ENCODE measurements at regions not wholly inside any gene's neighbourhood (a gene's known extent, or its start where the extent isn't known, plus 50 kb on each side); places are given as distances from the start of the nearest gene placed in this dataset.

DNA sequence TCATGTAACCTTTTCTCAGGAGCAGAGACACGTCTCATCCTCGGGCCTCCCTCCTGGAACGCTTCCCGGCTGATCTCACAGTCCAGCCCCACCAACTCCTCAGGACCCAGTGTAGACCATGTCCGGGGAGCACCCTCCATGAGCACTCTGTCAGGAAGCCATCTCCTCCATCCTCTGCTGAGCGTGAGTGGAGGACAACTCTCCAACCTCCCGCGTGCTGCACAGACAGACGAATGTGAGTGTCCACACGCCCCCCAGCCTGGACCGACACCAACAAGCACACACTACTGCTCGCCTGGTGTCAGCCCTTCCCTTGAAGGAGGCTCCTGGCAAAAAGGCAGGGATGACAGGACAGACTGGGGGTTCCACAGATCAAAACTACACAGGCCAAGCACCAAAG, 86.6 kb downstream of the SHANK2 start:
- no TSS peak for BruUV-seq (replicated peaks)
- H3K9ac ChIP-seq (ENCODE audit: insufficient read depth in 1 of 2, low read depth in 2 of 2, low read length in 2 of 2): no peak overlapping the region
- no peaks in the 10 kb centered on the region for H4K20me1 ChIP-seq (replicated peaks; ENCODE audit: control insufficient read depth, insufficient read depth, low read length)
- H3K4me1 ChIP-seq (replicated peaks in 1 of 2; ENCODE audit: control insufficient read depth in 2 of 2, insufficient read depth in 2 of 2, low read length in 2 of 2): no peaks in the 10 kb centered on the region; a peak in 1 of 5 replicates
- no peaks in the 10 kb centered on the region for H3K36me3 ChIP-seq (ENCODE audit: control insufficient read depth, insufficient read depth, low read length)
- no peaks in the 10 kb centered on the region for H3K9me1 ChIP-seq (ENCODE audit: control insufficient read depth, insufficient read depth, low read length)
- H3K27ac ChIP-seq (ENCODE audit: extremely low read depth, low read depth, low read length): no peak overlapping the region
- H3K9me3 ChIP-seq (replicated peaks; ENCODE audit: control insufficient read depth, insufficient read depth, low read depth, low read length): no peaks in the 10 kb centered on the region; the same call in 1 of the 2 replicates
- TF ChIP-seq NUFIP1 (IDR thresholded peaks at IDR 0.05; ENCODE audit: partially characterized antibody) (no peak), ESRRA (IDR thresholded peaks at IDR 0.05; ENCODE audit: borderline replicate concordance, low read depth) (no peak), MED1 (CRISPR knock-in tag; IDR thresholded peaks at IDR 0.05; ENCODE audit: borderline replicate concordance) (no peak), MCM2 (IDR thresholded peaks at IDR 0.05; ENCODE audit: low read depth) (no peak), GTF2A2 (tag; IDR thresholded peaks at IDR 0.05) (no peak)
- H3K27me3 ChIP-seq (ENCODE audit: control insufficient read depth in 2 of 2, insufficient read depth in 2 of 2, low read length in 2 of 2): peaks cover 4 to 15% of the 10 kb centered on the region in 2 experiments; a peak in 4 of 5 replicates
- ChIA-PET CTCF (ENCODE audit: low intra/inter-chr PET ratio) (no interaction called here), POLR2A (no interaction called here)
- intact Hi-C loops (cut with micrococcal nuclease) (no loop called here), in situ Hi-C loops (cut with MboI) (no loop called here)
- H2AFZ ChIP-seq (ENCODE audit: low read depth, low read length): no peak overlapping the region
- H3K4me3 ChIP-seq: no peak overlapping the region
- ATAC-seq (no peak), FAIRE-seq (no peak), DNase-seq (ENCODE audit: extremely low read depth in 1 of 4, low spot score in 3 of 4) (no peak)
- H3K79me2 ChIP-seq (ENCODE audit: control insufficient read depth, insufficient read depth, low read length): no peaks in the 10 kb centered on the region
- no peak overlapping the region for H3K4me2 ChIP-seq (ENCODE audit: insufficient read depth, low read length)
- 2% methylated on average over 12 of the region's 12 CpGs for WGBS (ENCODE audit: insufficient coverage, low coverage, missing lambda C conversion rate)

DNA sequence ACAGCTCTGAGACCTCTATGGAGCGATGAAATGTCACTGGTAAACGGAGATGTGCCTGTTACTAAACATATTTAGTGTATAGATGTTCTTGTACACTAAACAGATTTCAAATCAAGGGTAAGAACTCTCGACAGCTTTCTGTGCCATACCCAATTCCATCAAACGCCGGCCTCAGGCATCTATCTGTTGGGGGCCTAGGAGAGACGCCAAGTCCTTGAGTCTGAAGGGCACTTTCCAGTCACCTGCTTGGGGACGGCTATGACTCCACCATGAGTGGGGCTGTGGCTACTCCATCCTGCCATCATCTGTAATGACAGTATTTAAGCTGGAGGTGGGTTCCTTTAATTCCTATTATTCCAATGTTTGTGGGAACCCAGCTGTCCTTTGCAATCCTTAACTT, 87.8 kb downstream of the SHANK2 start:
- ChIA-PET CTCF (ENCODE audit: low intra/inter-chr PET ratio) (no interaction called here), POLR2A (no interaction called here)
- intact Hi-C loops (cut with micrococcal nuclease): no loop called here
- WGBS (ENCODE audit: insufficient coverage, low coverage, missing lambda C conversion rate): 2% methylated on average over 7 of the region's 7 CpGs
- in situ Hi-C loops (cut with MboI): no loop called here
- no peak for FAIRE-seq
- Histone ChIP-seq H3K27me3 (ENCODE audit: control insufficient read depth in 2 of 2, insufficient read depth in 2 of 2, low read length in 2 of 2) (peaks cover 4 to 10% of the 10 kb centered on the region in 2 experiments; a peak in 4 of 5 replicates), H3K79me2 (ENCODE audit: control insufficient read depth, insufficient read depth, low read length) (no peaks in the 10 kb centered on the region), H3K9me1 (ENCODE audit: control insufficient read depth, insufficient read depth, low read length) (no peaks in the 10 kb centered on the region), H2AFZ (ENCODE audit: low read depth, low read length) (no peak overlapping the region), H3K9me3 (replicated peaks; ENCODE audit: control insufficient read depth, insufficient read depth, low read depth, low read length) (no peaks in the 10 kb centered on the region), H3K4me3 (no peak overlapping the region), H3K9ac (ENCODE audit: insufficient read depth in 1 of 2, low read depth in 2 of 2, low read length in 2 of 2) (no peak overlapping the region), H3K4me2 (ENCODE audit: insufficient read depth, low read length) (no peak overlapping the region), H3K4me1 (replicated peaks in 1 of 2; ENCODE audit: control insufficient read depth in 2 of 2, insufficient read depth in 2 of 2, low read length in 2 of 2) (no peaks in the 10 kb centered on the region; a peak in 1 of 5 replicates), H3K27ac (ENCODE audit: extremely low read depth, low read depth, low read length) (no peak overlapping the region), H3K36me3 (ENCODE audit: control insufficient read depth, insufficient read depth, low read length) (no peaks in the 10 kb centered on the region), H4K20me1 (replicated peaks; ENCODE audit: control insufficient read depth, insufficient read depth, low read length) (no peaks in the 10 kb centered on the region)
- TF ChIP-seq PPARD (CRISPR knock-in tag; IDR thresholded peaks at IDR 0.05): no peak
- TF ChIP-seq POU5F1 (IDR thresholded peaks at IDR 0.05; ENCODE audit: borderline replicate concordance, low read depth, low read length, partially characterized antibody): no peak
- no peak for TF ChIP-seq HNRNPH1 (optimal IDR thresholded peaks at IDR 0.05; ENCODE audit: low read depth, low read length)
- no peak for TF ChIP-seq CBFA2T3 (IDR thresholded peaks at IDR 0.05)
- no TSS peak for BruUV-seq (replicated peaks)
- ATAC-seq: no peak
- DNase-seq (ENCODE audit: extremely low read depth in 1 of 4, low spot score in 3 of 4): no peak
